AG04450 (cell line): ENCODE measurements at regions not wholly inside any gene's neighbourhood (a gene's known extent, or its start where the extent isn't known, plus 50 kb on each side); places are given as distances from the start of the nearest gene placed in this dataset.
"Not testable (repeated sequence)": the region's sequence is repeated elsewhere in the genome, so short reads cannot be mapped to it uniquely, and the experiment has no call there.

Experiments used
- CTCF ChIA-PET: fragments of 300-600, 350-600 bp; formaldehyde crosslinking; extraction: SDS; loops from one replicate; lab custom pipeline; 2022; ENCODE audit warnings: antibody characterized with exemption, inconsistent platforms; lab: Charles Lee
- POLR2A ChIA-PET: fragments of 350-600 bp; formaldehyde crosslinking; extraction: SDS; loops from one replicate; lab custom pipeline; 2021; ENCODE audit warnings: antibody characterized with exemption, inconsistent platforms; lab: Yijun Ruan, JAX
- DNase-seq: peaks from one replicate; pipeline ENCODE4 v3.0.0-alpha.2; 2011; ENCODE audit warnings: low read depth, low spot score
- H3K27ac ChIP-seq: one replicate; pipeline ENCODE4 v1.5.1; 2012; ENCODE audit warnings: low read depth, low read length, control low read depth
- H3K27me3 ChIP-seq: one replicate; pipeline ENCODE4 v1.6.0; 2012; ENCODE audit warnings: low read length; ENCODE audit not compliant: control insufficient read depth, insufficient read depth
- H3K4me3 ChIP-seq: 2 replicates; pipeline ENCODE4 v1.5.1; 2011; ENCODE audit warnings: mild to moderate bottlenecking, low read depth, low read length, control low read depth
- H3K9me3 ChIP-seq: 2 replicates; pipeline ENCODE4 v1.5.1; 2012; ENCODE audit warnings: low read length; ENCODE audit not compliant: control insufficient read depth, insufficient read depth
- TF ChIP-seq, protein P1 (sequence below): IDR thresholded peaks from 2 replicates; pipeline ENCODE4 v1.5.1; 2011; ENCODE audit warnings: low read depth, low read length, control low read depth, inconsistent platforms

DNA sequence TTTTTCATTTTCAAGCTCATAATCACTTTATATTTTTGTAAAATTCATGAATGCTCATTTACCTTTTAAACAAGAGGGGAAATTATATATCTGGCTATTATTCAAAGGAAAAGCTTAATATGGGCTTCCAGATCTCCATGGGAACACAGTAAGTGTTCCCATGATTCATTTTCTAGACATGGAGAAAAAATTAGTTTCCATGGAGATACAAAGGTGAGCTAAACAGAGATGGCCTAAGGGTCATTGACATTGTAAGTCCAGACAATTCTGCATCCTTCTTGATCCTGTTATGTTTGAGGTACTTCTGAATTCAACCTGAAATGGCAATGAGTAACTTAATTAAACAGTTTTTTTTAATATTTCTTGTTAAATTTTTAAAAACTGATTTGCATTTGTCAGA, 341.4 kb upstream of the PRR16 start:
- H3K4me3 ChIP-seq: no peak overlapping the region
- H3K9me3 ChIP-seq: no peaks in the 10 kb centered on the region
- ChIA-PET CTCF (no interaction called here), POLR2A (no interaction called here)
- H3K27ac ChIP-seq: no peak overlapping the region
- no peaks in the 10 kb centered on the region for H3K27me3 ChIP-seq
- TF ChIP-seq, protein P1, sequence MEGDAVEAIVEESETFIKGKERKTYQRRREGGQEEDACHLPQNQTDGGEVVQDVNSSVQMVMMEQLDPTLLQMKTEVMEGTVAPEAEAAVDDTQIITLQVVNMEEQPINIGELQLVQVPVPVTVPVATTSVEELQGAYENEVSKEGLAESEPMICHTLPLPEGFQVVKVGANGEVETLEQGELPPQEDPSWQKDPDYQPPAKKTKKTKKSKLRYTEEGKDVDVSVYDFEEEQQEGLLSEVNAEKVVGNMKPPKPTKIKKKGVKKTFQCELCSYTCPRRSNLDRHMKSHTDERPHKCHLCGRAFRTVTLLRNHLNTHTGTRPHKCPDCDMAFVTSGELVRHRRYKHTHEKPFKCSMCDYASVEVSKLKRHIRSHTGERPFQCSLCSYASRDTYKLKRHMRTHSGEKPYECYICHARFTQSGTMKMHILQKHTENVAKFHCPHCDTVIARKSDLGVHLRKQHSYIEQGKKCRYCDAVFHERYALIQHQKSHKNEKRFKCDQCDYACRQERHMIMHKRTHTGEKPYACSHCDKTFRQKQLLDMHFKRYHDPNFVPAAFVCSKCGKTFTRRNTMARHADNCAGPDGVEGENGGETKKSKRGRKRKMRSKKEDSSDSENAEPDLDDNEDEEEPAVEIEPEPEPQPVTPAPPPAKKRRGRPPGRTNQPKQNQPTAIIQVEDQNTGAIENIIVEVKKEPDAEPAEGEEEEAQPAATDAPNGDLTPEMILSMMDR: no peak
- no peak for DNase-seq

- POLR2A ChIA-PET: no interaction called here
- CTCF ChIA-PET: interaction anchor here (1.0 kb wide), 1 partner anchor 325 kb away, joined by 4 read pairs; no protein-coding TSS in a partner anchor
These were observed 340.1 kb upstream of the PRR16 start for GRCh38 chr5:120124031-120124430.

GRCh38 chr5:120124961-120125360, 339.1 kb upstream of the PRR16 start:
- DNase-seq: no peak
- Histone ChIP-seq H3K9me3 (no peaks in the 10 kb centered on the region), H3K27ac (no peak overlapping the region), H3K4me3 (no peak overlapping the region), H3K27me3 (no peaks in the 10 kb centered on the region)
- POLR2A ChIA-PET: no interaction called here
- CTCF ChIA-PET: no interaction called here
- TF ChIP-seq, protein P1: no peak

More at GRCh38 chr5:120124031-120124430, 340.1 kb upstream of the PRR16 start:
- TF ChIP-seq, protein P1: no peak
- H3K4me3 ChIP-seq: no peak overlapping the region
- no peaks in the 10 kb centered on the region for H3K27me3 ChIP-seq
- no peaks in the 10 kb centered on the region for H3K9me3 ChIP-seq
- H3K27ac ChIP-seq: no peak overlapping the region
- no peak for DNase-seq

DNA sequence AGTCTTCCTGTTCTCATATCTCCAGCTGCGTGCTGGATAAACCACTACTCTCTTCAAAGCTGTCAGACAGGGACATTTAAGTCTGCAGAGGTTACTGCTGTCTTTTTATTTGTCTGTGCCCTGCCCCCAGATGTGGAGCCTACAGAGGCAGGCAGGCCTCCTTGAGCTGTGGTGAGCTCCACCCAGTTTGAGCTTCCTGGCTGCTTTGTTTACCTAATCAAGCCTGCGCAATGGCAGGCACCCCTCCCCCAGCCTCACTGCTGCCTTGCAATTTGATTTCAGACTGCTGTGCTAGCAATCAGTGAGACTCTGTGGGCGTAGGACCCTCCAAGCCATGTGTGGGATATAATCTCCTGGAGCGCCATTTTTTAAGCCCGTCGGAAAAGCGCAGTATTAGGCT, 331.8 kb upstream of the PRR16 start:
- H3K9me3 ChIP-seq, CTCF ChIA-PET, H3K4me3 ChIP-seq, DNase-seq, H3K27me3 ChIP-seq, H3K27ac ChIP-seq, POLR2A ChIA-PET: not testable (repeated sequence)

DNA sequence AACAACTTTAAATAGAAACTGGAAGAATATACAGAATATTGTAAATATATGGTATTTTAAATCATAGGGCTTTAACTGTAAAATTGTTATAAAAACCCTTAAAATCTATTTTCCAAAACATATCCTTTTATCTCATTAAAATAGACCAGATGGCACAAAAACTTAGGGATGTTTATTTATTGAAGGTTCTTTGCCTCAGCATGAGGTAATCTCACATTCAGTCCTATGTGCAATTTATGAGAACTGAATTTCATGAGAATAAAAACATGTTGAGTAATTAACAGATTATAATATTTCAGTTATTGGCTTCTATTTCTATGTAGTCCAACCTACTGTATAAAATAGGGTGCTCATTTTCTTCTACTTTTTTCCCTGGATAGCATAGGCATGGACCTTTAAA, 329.2 kb upstream of the PRR16 start:
- POLR2A ChIA-PET: no interaction called here
- CTCF ChIA-PET: interaction anchor here (1.3 kb wide), 1 partner anchor 79 kb away, joined by 3 read pairs; no protein-coding TSS in a partner anchor
- no peak for DNase-seq
- TF ChIP-seq, protein P1: no peak
- Histone ChIP-seq H3K27me3 (no peaks in the 10 kb centered on the region), H3K9me3 (no peaks in the 10 kb centered on the region), H3K27ac (no peak overlapping the region), H3K4me3 (no peak overlapping the region)

DNA sequence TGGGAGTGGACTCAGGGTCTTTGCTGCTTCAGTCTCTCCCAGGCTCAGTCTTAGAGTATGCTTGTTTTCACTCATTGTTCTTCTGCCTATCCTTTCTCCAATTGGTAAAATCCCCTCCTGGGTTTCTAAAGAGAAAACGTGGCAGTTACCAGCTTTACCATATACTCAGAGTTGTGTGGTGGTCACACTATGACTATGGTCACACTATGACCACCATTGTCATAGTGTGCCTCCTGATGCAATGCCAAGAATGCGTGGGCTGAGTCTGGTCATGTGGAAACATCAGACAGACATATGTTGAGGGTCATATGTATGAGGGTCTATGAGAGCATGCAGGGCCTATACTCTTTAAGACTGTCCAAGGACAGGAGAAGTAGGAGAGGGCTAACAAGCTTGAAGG, 326.5 kb upstream of the PRR16 start:
- Histone ChIP-seq H3K4me3 (no peak overlapping the region), H3K9me3 (no peaks in the 10 kb centered on the region), H3K27ac (no peak overlapping the region), H3K27me3 (no peaks in the 10 kb centered on the region)
- CTCF ChIA-PET: no interaction called here
- DNase-seq: no peak
- POLR2A ChIA-PET: no interaction called here
- TF ChIP-seq, protein P1: no peak
